OCI-LY3 (cell line): ENCODE measurements at regions not wholly inside any gene's neighbourhood (a gene's known extent, or its start where the extent isn't known, plus 50 kb on each side); places are given as distances from the start of the nearest gene placed in this dataset.

Experiments used
- CTCF ChIP-seq: fragments of 200-600, 300-600 bp; sonication (generic); IDR thresholded peaks from 2 replicates; pipeline ENCODE4 v1.5.1; 2014; ENCODE audit warnings: antibody characterized with exemption, low read length, low read depth
- EZH2phosphoT487 ChIP-seq: fragments of 200-600 bp; shearing (Covaris generic); IDR thresholded peaks from 2 replicates; pipeline ENCODE4 v1.6.1; 2018; ENCODE audit warnings: antibody characterized with exemption, mixed run types, low read depth

GRCh38 chr9:94165592-94166235, 81.5 kb downstream of the PTPDC1 start:
- no peak for TF ChIP-seq CTCF
- no peak for TF ChIP-seq EZH2phosphoT487
